K562 (cell line): ENCODE measurements at regions not wholly inside any gene's neighbourhood (a gene's known extent, or its start where the extent isn't known, plus 50 kb on each side); places are given as distances from the start of the nearest gene placed in this dataset.

Source experiments
- POLR2A ChIP-seq: fragments of 450-650 bp; conservative IDR thresholded peaks from 2 replicates; pipeline ENCODE4 v1.6.1; 2016
- RAD51 ChIP-seq: fragments of 450-650 bp; IDR thresholded peaks from 2 replicates; pipeline ENCODE4 v1.7.1; 2016; ENCODE audit warnings: low read depth, mild to moderate bottlenecking, borderline replicate concordance
- RBBP5 ChIP-seq: fragments of 200-600 bp; sonication (generic); IDR thresholded peaks from 2 replicates; pipeline ENCODE4 v1.6.1; 2012; ENCODE audit warnings: borderline replicate concordance, mild to moderate bottlenecking, low read length, control low read depth, inconsistent platforms; ENCODE audit not compliant: insufficient read depth, poor library complexity, severe bottlenecking
- TF ChIP-seq, protein P1 (sequence below), 3 experiments: IDR thresholded peaks in 2 of 3; conservative IDR thresholded peaks in 1 of 3; 2 replicates each; pipeline ENCODE4 v1.5.1; 2011 to 2012; ENCODE audit warnings: low read length in 3 of 3, mild to moderate bottlenecking in 3 of 3, control low read depth in 2 of 3, improper control_type of control experiment in 1 of 3, inconsistent platforms in 1 of 3, low read depth in 1 of 3, mixed read lengths in 1 of 3, moderate library complexity in 1 of 3; ENCODE audit not compliant: insufficient read depth in 2 of 3

DNA sequence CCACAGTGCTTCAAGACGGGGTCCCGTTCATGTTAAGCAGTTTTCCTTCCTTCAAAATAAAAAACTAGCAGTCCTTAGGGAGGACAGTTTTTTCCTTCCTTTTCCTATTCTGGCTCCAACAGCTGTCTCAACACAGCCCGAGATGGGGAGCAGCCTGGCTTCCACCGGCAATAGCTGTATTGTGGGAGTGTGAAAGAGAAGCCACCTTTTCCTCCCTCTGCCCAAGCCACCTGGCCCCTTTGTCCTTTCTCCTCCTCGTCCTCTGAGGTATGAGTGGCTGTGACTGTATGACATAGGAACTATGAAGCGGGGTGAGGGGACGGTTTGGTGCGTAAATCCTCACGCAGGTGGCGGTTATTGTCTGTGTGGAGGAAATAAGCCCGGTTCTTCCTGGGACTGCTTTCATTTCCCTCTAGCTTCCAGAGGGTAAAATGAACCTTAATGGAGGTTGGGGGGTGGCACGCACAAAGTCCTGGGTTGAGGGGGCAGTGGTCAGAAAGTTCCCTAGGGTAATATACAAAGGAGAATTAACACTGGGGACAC lies 292.0 kb upstream of the DMRT1 start:
- TF ChIP-seq, protein P1, sequence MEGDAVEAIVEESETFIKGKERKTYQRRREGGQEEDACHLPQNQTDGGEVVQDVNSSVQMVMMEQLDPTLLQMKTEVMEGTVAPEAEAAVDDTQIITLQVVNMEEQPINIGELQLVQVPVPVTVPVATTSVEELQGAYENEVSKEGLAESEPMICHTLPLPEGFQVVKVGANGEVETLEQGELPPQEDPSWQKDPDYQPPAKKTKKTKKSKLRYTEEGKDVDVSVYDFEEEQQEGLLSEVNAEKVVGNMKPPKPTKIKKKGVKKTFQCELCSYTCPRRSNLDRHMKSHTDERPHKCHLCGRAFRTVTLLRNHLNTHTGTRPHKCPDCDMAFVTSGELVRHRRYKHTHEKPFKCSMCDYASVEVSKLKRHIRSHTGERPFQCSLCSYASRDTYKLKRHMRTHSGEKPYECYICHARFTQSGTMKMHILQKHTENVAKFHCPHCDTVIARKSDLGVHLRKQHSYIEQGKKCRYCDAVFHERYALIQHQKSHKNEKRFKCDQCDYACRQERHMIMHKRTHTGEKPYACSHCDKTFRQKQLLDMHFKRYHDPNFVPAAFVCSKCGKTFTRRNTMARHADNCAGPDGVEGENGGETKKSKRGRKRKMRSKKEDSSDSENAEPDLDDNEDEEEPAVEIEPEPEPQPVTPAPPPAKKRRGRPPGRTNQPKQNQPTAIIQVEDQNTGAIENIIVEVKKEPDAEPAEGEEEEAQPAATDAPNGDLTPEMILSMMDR (IDR thresholded peaks at IDR 0.05 in 2 of 3, conservative IDR thresholded peaks at IDR 0.05 in 1 of 3; ENCODE audit: insufficient read depth in 2 of 3, low read depth in 1 of 3, low read length in 3 of 3): no peak
- TF ChIP-seq RBBP5 (no peak), POLR2A (no peak), RAD51 (no peak)
